DND-41 (cell line): ENCODE measurements at regions not wholly inside any gene's neighbourhood (a gene's known extent, or its start where the extent isn't known, plus 50 kb on each side); places are given as distances from the start of the nearest gene placed in this dataset.

Experiments used
- CTCF ChIP-seq: IDR thresholded peaks from 2 replicates; pipeline ENCODE4 v1.5.1; 2012; ENCODE audit warnings: borderline replicate concordance, low read length, moderate library complexity, mild to moderate bottlenecking; ENCODE audit not compliant: poor library complexity, severe bottlenecking; ENCODE audit errors: extremely low read depth
- EZH2 ChIP-seq: IDR thresholded peaks from 3 replicates; pipeline ENCODE4 v1.6.1; 2012; ENCODE audit warnings: borderline replicate concordance, low read depth, mild to moderate bottlenecking, moderate library complexity, low read length, inconsistent platforms; ENCODE audit not compliant: severe bottlenecking

GRCh38 chr3:20878691-20879090, 692.7 kb upstream of the SGO1 start:
- TF ChIP-seq CTCF (no peak), EZH2 (no peak)
